Transverse colon (tissue), 4 donors: ENCODE measurements at regions not wholly inside any gene's neighbourhood (a gene's known extent, or its start where the extent isn't known, plus 50 kb on each side); places are given as distances from the start of the nearest gene placed in this dataset.

Experiments used
- DNase-seq: peaks from one replicate; pipeline ENCODE4 v3.0.0-alpha.2; 2019
- H3K27ac ChIP-seq, 4 donors: fragments of 200-600 bp; sonication (generic); 2 replicates each; pipeline ENCODE4 v1.5.1; 2016 to 2018; ENCODE audit warnings: inconsistent platforms in 4 of 4
- H3K27me3 ChIP-seq: fragments of 200-600 bp; sonication (generic); 2 replicates; pipeline ENCODE4 v1.5.1; 2017; ENCODE audit warnings: inconsistent platforms
- H3K36me3 ChIP-seq, 4 donors: fragments of 200-600 bp; sonication (generic); 2 replicates each; pipeline ENCODE4 v1.5.1; 2017 to 2019; ENCODE audit warnings: inconsistent platforms in 4 of 4
- H3K4me1 ChIP-seq, 4 donors: fragments of 200-600 bp; sonication (generic); 2 replicates each; pipeline ENCODE4 v1.5.1; 2017 to 2020; ENCODE audit warnings: inconsistent platforms in 4 of 4
- H3K4me3 ChIP-seq, 4 donors: fragments of 200-600 bp; sonication (generic); 1 replicate in 1 of 4; 2 replicates in 3 of 4; pipeline versions ENCODE4 v1.5.1 to v1.6.1; 2017 to 2019; ENCODE audit warnings: inconsistent platforms in 4 of 4
- H3K9me3 ChIP-seq, 2 donors: fragments of 200-600 bp; sonication (generic); 2 replicates each; pipeline ENCODE4 v1.5.1; 2017 to 2019; ENCODE audit warnings: inconsistent platforms in 2 of 2
- EP300 ChIP-seq: sonication (generic); formaldehyde crosslinking; IDR thresholded peaks from one replicate; pipeline ENCODE4 v1.6.1; 2017; ENCODE audit warnings: antibody characterized with exemption, low read depth
- POLR2A ChIP-seq: fragments of 450-650 bp; IDR thresholded peaks from one replicate; pipeline ENCODE4 v1.6.1; 2016; ENCODE audit warnings: antibody characterized with exemption, mild to moderate bottlenecking, moderate library complexity
- POLR2AphosphoS5 ChIP-seq, 3 donors: sonication (generic); formaldehyde crosslinking; IDR thresholded peaks; one replicate each; pipeline ENCODE4 v1.6.1; 2016; ENCODE audit warnings: antibody characterized with exemption in 3 of 3
- WGBS, 2 donors: methylation state at CpG; one replicate each; pipeline ENCODE4 v1.1.5; 2018; ENCODE audit warnings: low coverage in 1 of 2; 5-methylcytosine and 5-hydroxymethylcytosine counted together
- in situ Hi-C, 4 donors: fragments of 200-750 bp; cut with MboI; loops; one replicate each; pipeline versions ENCODE4 v1.15.0 to v1.15.1; 2017; ENCODE audit warnings: low sequenced_read_pairs in 3 of 4, low pct_ligation_motif_present in 1 of 4, low pct_unique_long_range_greater_than_20kb in 1 of 4
- intact Hi-C: fragments of 100-400 bp; cut with DNase I; formaldehyde crosslinking; loops from one replicate; pipeline ENCODE4 v1.15.1; 2023; ENCODE audit warnings: low total_unique reads
- TF ChIP-seq, protein P1 (sequence below), 5 experiments: fragments of 200-600 bp in 3 of 5; fragments of 450-650 bp in 2 of 5; sonication (generic) in 3 of 5; IDR thresholded peaks; 1 replicate in 2 of 5; 2 replicates in 3 of 5; pipeline ENCODE4 v1.5.1; 2016 to 2017; ENCODE audit warnings: antibody characterized with exemption in 5 of 5, inconsistent platforms in 3 of 5, mild to moderate bottlenecking in 2 of 5, moderate library complexity in 1 of 5

GRCh38 chr19:30228835-30229524 lies 143.2 kb upstream of the ZNF536 start:
- 6 to 19% methylated on average over 6 to 35 of the region's 35 CpGs for WGBS, 2 donors
- TF ChIP-seq POLR2AphosphoS5 (IDR thresholded peaks at IDR 0.05) (no peak), POLR2A (no peak), EP300 (no peak)
- TF ChIP-seq, protein P1, sequence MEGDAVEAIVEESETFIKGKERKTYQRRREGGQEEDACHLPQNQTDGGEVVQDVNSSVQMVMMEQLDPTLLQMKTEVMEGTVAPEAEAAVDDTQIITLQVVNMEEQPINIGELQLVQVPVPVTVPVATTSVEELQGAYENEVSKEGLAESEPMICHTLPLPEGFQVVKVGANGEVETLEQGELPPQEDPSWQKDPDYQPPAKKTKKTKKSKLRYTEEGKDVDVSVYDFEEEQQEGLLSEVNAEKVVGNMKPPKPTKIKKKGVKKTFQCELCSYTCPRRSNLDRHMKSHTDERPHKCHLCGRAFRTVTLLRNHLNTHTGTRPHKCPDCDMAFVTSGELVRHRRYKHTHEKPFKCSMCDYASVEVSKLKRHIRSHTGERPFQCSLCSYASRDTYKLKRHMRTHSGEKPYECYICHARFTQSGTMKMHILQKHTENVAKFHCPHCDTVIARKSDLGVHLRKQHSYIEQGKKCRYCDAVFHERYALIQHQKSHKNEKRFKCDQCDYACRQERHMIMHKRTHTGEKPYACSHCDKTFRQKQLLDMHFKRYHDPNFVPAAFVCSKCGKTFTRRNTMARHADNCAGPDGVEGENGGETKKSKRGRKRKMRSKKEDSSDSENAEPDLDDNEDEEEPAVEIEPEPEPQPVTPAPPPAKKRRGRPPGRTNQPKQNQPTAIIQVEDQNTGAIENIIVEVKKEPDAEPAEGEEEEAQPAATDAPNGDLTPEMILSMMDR (IDR thresholded peaks at IDR 0.05): no peak
- in situ Hi-C loops (no loop called here), intact Hi-C loops (no loop called here)
- Histone ChIP-seq H3K4me1 (peaks cover 15 to 33% (median 20%) of the 10 kb centered on the region in 4 donors), H3K9me3 (no peaks in the 10 kb centered on the region), H3K4me3 (peak overlapping the region in 3 of 4 donors; percentile 44 to 67 (median 46)), H3K36me3 (no peaks in the 10 kb centered on the region), H3K27ac (peak overlapping the region; percentile 48 to 68 (median 64)), H3K27me3 (peaks cover 82% of the 10 kb centered on the region)
- DNase-seq: no peak

DNA sequence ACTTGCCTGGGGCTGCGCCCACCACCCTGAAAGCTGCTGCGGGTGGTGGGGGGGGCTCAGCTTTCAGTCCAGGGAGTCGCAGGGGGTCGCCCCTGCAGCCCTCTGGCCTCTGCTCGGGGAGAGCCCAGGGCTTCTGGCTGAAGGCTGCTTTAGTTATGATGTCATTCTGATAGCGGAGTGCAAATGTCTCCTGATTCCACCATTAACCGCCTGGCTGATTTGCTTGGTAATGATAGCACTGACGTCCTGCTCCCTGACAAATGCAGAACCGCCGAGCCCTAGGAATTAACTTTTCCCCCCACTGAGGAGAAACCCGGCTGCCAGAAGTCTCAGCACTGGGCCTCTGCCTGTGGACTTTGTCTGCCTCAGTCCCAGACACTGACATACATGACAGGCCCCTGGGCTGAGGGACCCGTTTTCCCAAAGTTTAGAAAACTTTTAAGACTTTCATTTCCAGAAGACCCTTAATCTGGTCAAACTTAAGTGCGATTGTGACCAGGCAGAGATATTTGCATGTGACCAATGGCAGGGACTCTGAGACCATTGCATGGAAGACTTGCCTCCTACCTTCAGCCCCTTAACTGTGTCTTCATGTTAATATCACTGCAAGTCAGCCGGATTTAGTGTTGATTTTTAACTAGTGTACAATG lies 142.5 kb upstream of the ZNF536 start:
- H3K27ac ChIP-seq: peak overlapping the region; percentile 48 to 68 (median 64)
- no peak for TF ChIP-seq EP300
- TF ChIP-seq POLR2AphosphoS5 (IDR thresholded peaks at IDR 0.05): no peak
- TF ChIP-seq, protein P1 (IDR thresholded peaks at IDR 0.05): no peak
- TF ChIP-seq POLR2A: no peak
- in situ Hi-C loops: no loop called here
- H3K4me1 ChIP-seq: peaks cover 15 to 33% (median 20%) of the 10 kb centered on the region in 4 donors
- no peaks in the 10 kb centered on the region for H3K36me3 ChIP-seq
- peak overlapping the region in 2 of 4 donors; percentile 46 to 67 for H3K4me3 ChIP-seq
- peaks cover 76% of the 10 kb centered on the region for H3K27me3 ChIP-seq
- no peak for DNase-seq
- no peaks in the 10 kb centered on the region for H3K9me3 ChIP-seq
- WGBS, 2 donors: 59 to 80% methylated on average over 4 to 14 of the region's 14 CpGs
- intact Hi-C loops: no loop called here

DNA sequence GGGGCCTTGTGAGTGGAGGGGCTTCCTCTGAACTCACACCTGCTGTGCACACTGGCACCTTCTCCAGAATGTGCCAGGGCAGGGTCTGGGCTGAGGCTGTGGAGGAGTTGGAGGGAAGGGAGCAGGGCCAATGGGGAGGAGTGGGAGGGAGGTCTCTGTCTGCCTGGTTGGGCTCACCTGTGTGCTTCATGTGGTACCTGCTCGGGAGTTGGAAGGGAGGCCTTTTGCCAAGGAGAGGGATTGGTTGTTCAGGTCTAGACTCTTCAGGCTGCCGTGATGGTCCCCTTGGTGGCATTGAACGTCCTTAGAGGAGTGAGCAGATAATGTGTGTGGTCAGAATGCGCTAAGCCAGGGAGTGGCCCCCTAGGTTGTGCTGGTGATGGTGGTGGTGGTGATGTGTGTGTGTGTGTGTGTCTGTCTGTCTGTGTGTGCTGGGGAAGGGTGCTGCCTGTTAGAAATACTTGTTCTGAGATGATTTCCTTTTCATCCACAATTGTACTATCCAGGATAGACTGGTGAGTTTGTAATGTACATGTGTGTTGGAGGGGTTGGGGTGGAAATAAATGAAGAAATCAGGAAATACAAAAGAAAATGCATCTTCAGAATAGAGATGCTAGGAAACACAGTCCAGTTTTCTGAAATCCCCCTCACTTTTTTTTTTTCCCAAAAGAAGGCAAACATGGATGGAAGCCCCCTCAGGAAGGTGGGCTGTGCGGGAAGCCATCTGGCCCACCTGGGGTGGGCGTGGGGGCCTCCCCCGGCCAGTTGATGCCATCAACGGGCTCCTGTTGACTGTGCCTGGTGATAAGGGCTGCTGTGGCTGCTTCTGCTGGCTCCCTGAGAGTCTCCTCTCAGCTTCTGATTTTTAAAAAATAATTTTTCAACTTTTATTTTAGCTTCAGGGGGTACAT lies 140.5 kb upstream of the ZNF536 start:
- TF ChIP-seq EP300: no peak
- TF ChIP-seq POLR2AphosphoS5 (IDR thresholded peaks at IDR 0.05): no peak
- TF ChIP-seq, protein P1 (IDR thresholded peaks at IDR 0.05): no peak
- TF ChIP-seq POLR2A: no peak
- intact Hi-C loops: no loop called here

GRCh38 chr19:30233375-30233774 lies 138.8 kb upstream of the ZNF536 start:
- Histone ChIP-seq H3K4me3 (no peak overlapping the region), H3K36me3 (no peaks in the 10 kb centered on the region), H3K4me1 (peaks cover 0 to 4% (median under 1%) of the 10 kb centered on the region in 4 donors), H3K9me3 (no peaks in the 10 kb centered on the region), H3K27me3 (peaks cover 62% of the 10 kb centered on the region), H3K27ac (no peak overlapping the region)
- in situ Hi-C loops: no loop called here
- DNase-seq: no peak
- TF ChIP-seq POLR2A (no peak), POLR2AphosphoS5 (IDR thresholded peaks at IDR 0.05) (no peak), EP300 (no peak)
- TF ChIP-seq, protein P1 (IDR thresholded peaks at IDR 0.05): no peak
- intact Hi-C loops: no loop called here
- WGBS, 2 donors: 69% methylated on average over 2 of the region's 2 CpGs; no CpG with 5 or more reads in 1 of the 2 donors

More for the DNA sequence above, 140.5 kb upstream of the ZNF536 start:
- WGBS, 2 donors: 62% methylated on average over 8 of the region's 8 CpGs; no CpG with 5 or more reads in 1 of the 2 donors
- Histone ChIP-seq H3K36me3 (no peaks in the 10 kb centered on the region), H3K27me3 (peaks cover 74% of the 10 kb centered on the region), H3K27ac (no peak overlapping the region), H3K4me3 (no peak overlapping the region), H3K4me1 (peaks cover 9 to 17% (median 10%) of the 10 kb centered on the region in 4 donors), H3K9me3 (no peaks in the 10 kb centered on the region)
- in situ Hi-C loops: no loop called here
- no peak for DNase-seq
